GM13976 (cell line): ENCODE measurements at regions not wholly inside any gene's neighbourhood (a gene's known extent, or its start where the extent isn't known, plus 50 kb on each side); places are given as distances from the start of the nearest gene placed in this dataset.

Experiments
- DNase-seq: peaks from one replicate; pipeline ENCODE4 v3.0.0; 2012; ENCODE audit warnings: low spot score
- in situ Hi-C: fragments of 300-500 bp; cut with MboI; formaldehyde crosslinking; loops from one replicate; pipeline ENCODE4 v1.12.0; 2022; ENCODE audit warnings: low sequenced_read_pairs, mixed read lengths, inconsistent platforms; ENCODE audit not compliant: unreplicated experiment
- TF ChIP-seq, protein P1 (sequence below): IDR thresholded peaks from 2 replicates; pipeline ENCODE4 v1.5.1; 2012; ENCODE audit warnings: borderline replicate concordance, mild to moderate bottlenecking; ENCODE audit not compliant: insufficient read depth; ENCODE audit errors: extremely low read depth, missing control alignments, control extremely low read depth

- in situ Hi-C loops, result no loop called here
These were observed 90.5 kb downstream of the LEPR start for GRCh38 chr1:65510961-65511360.

GRCh38 chr1:65512383-65512782 is 91.9 kb downstream of the LEPR start:
- TF ChIP-seq, protein P1, sequence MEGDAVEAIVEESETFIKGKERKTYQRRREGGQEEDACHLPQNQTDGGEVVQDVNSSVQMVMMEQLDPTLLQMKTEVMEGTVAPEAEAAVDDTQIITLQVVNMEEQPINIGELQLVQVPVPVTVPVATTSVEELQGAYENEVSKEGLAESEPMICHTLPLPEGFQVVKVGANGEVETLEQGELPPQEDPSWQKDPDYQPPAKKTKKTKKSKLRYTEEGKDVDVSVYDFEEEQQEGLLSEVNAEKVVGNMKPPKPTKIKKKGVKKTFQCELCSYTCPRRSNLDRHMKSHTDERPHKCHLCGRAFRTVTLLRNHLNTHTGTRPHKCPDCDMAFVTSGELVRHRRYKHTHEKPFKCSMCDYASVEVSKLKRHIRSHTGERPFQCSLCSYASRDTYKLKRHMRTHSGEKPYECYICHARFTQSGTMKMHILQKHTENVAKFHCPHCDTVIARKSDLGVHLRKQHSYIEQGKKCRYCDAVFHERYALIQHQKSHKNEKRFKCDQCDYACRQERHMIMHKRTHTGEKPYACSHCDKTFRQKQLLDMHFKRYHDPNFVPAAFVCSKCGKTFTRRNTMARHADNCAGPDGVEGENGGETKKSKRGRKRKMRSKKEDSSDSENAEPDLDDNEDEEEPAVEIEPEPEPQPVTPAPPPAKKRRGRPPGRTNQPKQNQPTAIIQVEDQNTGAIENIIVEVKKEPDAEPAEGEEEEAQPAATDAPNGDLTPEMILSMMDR, result no peak
- in situ Hi-C loops, result no loop called here

More at GRCh38 chr1:65510961-65511360, 90.5 kb downstream of the LEPR start:
- TF ChIP-seq, protein P1, result no peak
- no peak for DNase-seq

DNA sequence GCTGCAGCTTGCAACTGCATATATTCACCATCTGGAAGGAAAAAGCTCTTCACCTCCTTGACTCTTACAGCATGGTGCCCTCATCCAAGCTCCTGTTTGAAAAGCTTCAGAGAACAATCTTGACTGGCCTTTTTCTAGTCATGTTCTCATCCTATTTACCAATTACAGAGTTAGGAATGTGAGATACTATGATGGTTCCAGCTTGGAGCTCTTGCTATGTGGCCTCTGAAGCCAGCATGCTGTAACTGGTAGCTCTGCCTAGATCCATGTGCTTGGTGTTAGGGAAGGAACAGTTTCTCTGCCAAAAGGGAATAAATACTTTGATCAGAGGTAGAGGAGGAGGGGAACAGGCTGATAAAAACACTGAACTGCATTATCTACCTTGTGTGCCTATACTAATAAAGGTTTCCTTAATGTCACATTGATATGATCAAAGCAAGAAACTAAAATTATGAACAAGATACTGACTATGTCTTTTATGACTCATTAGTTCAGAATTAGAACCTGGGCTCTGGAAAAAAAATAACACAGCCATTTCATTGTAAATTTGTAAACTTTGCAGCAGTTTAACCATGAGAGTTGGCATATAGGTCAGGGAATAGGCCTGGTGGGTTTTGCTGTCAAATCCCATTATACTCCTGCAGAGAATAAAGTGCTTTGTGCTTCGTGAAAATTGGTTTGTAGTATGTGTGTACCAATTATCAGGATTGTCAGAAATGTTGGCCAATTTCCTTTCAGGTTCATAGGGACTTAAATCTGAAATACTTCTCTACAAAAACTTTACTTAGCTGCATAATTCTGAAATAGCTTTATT is 92.7 kb downstream of the LEPR start:
- TF ChIP-seq, protein P1, result no peak
- in situ Hi-C loops, result no loop called here
- no peak for DNase-seq

More at GRCh38 chr1:65512383-65512782, 91.9 kb downstream of the LEPR start:
- DNase-seq, result no peak

DNA sequence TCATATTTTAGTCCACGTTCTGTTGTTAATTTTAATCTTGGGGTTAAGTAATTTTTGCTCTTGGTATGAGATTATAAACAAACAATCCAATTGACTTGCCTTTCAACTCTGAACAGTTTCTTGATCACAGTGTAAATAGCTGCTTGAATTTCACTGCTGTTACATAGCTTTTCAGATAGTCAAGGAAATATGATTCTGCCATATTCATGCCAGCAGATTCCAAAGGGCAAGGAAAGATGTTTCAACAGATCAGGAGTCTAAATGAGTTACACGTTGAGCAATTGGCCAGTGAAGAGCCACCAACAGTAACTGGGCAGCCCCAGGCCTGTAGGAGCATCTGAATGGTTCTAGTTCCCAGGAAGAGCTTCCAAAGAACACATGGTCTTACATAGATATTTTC is 93.6 kb downstream of the LEPR start:
- in situ Hi-C loops, result no loop called here
- TF ChIP-seq, protein P1, result no peak
- DNase-seq, result no peak

DNA sequence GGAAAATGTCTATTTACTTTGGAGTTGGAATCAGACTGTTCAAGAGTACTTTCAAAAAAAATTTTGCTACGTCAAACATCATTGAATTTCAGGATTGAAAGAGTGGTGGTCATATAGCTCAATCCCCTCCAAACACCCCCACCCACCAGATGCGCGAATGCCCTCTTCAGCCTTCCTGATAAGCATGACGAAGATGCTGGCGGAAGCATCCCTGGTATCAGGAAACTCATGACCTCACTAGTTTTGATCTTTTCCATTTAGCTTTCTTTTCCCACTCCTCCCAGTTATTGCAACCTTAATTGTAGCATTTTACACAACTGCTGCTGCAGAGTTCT is 104.4 kb downstream of the LEPR start:
- in situ Hi-C loops, result no loop called here
- DNase-seq, result no peak

DNA sequence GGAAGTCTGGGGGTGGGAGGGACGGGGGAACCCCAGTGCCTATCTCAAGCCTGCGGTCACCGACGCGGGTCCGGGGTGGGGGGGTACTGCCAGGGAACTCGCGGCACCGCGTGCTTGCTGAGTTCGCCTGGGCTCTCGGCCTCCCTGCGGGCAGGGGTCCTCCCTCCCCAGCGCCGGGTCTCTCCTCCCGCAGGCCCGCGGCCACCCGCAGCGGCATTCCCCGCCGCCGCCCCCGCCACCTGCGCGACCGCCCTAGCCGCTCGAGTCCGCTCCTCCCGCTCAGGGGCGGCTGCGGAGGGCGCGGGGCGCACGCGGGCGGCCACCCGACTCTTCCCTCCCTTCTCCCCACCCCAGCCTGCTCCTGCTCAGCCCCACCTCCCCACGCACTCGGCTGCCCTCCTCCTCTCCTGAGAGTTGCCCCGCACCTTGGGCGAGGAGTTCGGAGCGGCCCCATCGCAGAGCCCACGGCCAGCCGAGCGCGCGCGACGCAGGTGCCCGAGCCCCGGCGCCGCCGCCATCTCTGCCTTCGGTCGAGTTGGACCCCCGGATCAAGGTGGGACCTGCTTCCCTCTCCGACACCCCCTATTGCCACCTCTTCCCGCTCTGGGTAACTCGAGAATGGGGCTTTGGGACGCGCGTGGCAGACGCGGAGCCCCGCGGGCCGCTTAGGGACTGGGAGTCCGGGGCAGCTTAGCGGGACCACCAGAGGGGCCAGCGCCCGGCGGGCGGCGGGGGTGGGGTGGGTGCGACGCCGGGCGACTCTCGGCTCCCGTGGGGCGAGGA is 105.0 kb downstream of the LEPR start:
- TF ChIP-seq, protein P1, result no peak
- peak; percentile 20 for DNase-seq
- in situ Hi-C loops, result no loop called here

More for the DNA sequence above, 104.4 kb downstream of the LEPR start:
- TF ChIP-seq, protein P1, result no peak
